HepG2 (cell line): ENCODE measurements at regions not wholly inside any gene's neighbourhood (a gene's known extent, or its start where the extent isn't known, plus 50 kb on each side); places are given as distances from the start of the nearest gene placed in this dataset.
"Not testable (repeated sequence)": the region's sequence is repeated elsewhere in the genome, so short reads cannot be mapped to it uniquely, and the experiment has no call there.

ENCODE experiments used
- ATAC-seq: fragments of 200-7000 bp; cut with Tn5 transposase; 3 replicates; pipeline ENCODE4 v1.9.1; 2020; ENCODE audit warnings: mild to moderate bottlenecking, moderate library complexity
- BruUV-seq: library from RNA; stranded (reverse); fragments of 400-500 nt; replicated peaks from 2 replicates; lab custom pipeline; 2021; lab: Mats Ljungman, UMichigan
- CTCF ChIA-PET: fragments of 300-600 bp; formaldehyde crosslinking; extraction: SDS; loops from one replicate; lab custom pipeline; 2021; ENCODE audit warnings: low total read pairs, inconsistent platforms, low intra/inter-chr PET ratio; lab: Yijun Ruan, JAX
- POLR2A ChIA-PET: fragments of 350-600 bp; sonication (Branson Sonifier 250); formaldehyde crosslinking; loops from one replicate; lab custom pipeline; 2020; ENCODE audit warnings: antibody characterized with exemption, inconsistent platforms; lab: Yijun Ruan, JAX
- DNase-seq: peaks from one replicate; pipeline ENCODE4 v3.0.0-alpha.2; 2015; ENCODE audit warnings: low spot score
- FAIRE-seq: peaks from 3 replicates; lab custom pipeline; 2011; peaks lifted over from hg19 to GRCh38; lab: Jason Lieb, UNC
- H2AFZ ChIP-seq: one replicate; pipeline ENCODE4 v1.6.1; 2011; ENCODE audit warnings: low read length, inconsistent platforms
- H3K27ac ChIP-seq: fragments of 300-600 bp; 3 replicates; pipeline ENCODE4 v1.8.0; 2011; ENCODE audit warnings: mixed run types, mild to moderate bottlenecking, mixed read lengths, low read length, inconsistent platforms; ENCODE audit not compliant: insufficient read depth; ENCODE audit errors: extremely low read length
- H3K27me3 ChIP-seq, 2 experiments: fragments of 200-600 bp in 1 of 2; 2 replicates in 1 of 2; 3 replicates in 1 of 2; pipeline versions ENCODE4 v1.6.0 to v1.8.0; 2011; ENCODE audit warnings: low read length in 2 of 2, mild to moderate bottlenecking in 2 of 2, moderate library complexity in 2 of 2, inconsistent platforms in 1 of 2; ENCODE audit not compliant: insufficient read depth in 2 of 2, control insufficient read depth in 1 of 2
- H3K36me3 ChIP-seq, 2 experiments: fragments of 200-600 bp in 1 of 2; replicated peaks in 1 of 2; 2 replicates in 1 of 2; 3 replicates in 1 of 2; pipeline versions ENCODE4 v1.5.1 to v1.8.0; 2011; ENCODE audit warnings: low read length in 2 of 2, inconsistent platforms in 1 of 2; ENCODE audit not compliant: insufficient read depth in 2 of 2, control insufficient read depth in 1 of 2
- H3K4me1 ChIP-seq: 2 replicates; pipeline ENCODE4 v1.5.1; 2012; ENCODE audit warnings: low read length, inconsistent platforms; ENCODE audit not compliant: insufficient read depth
- H3K4me2 ChIP-seq: 2 replicates; pipeline ENCODE4 v1.6.0; 2011; ENCODE audit warnings: low read depth, low read length, inconsistent platforms
- H3K4me3 ChIP-seq, 3 experiments: fragments of 200-600 bp in 1 of 3; sonication (generic), shearing (Covaris generic) in 1 of 3; replicated peaks in 1 of 3; 2 replicates each; pipeline ENCODE4 v1.5.1; 2011 to 2016; ENCODE audit warnings: low read length in 3 of 3, inconsistent platforms in 2 of 3, low read depth in 2 of 3, mild to moderate bottlenecking in 2 of 3, control low read depth in 1 of 3, mixed read lengths in 1 of 3; ENCODE audit not compliant: insufficient read depth in 1 of 3
- H3K79me2 ChIP-seq: one replicate; pipeline ENCODE4 v1.6.1; 2011; ENCODE audit warnings: low read length, inconsistent platforms; ENCODE audit not compliant: insufficient read depth
- H3K9ac ChIP-seq: 2 replicates; pipeline ENCODE4 v1.6.0; 2011; ENCODE audit warnings: mild to moderate bottlenecking, low read depth, low read length, inconsistent platforms; ENCODE audit not compliant: insufficient read depth
- H3K9me3 ChIP-seq: 2 replicates; pipeline ENCODE4 v1.5.1; 2012; ENCODE audit warnings: mild to moderate bottlenecking, low read length
- H4K20me1 ChIP-seq: 2 replicates; pipeline ENCODE4 v1.6.0; 2011; ENCODE audit warnings: inconsistent platforms, mild to moderate bottlenecking, low read length, moderate library complexity; ENCODE audit not compliant: insufficient read depth
- RARA ChIP-seq: IDR thresholded peaks from 2 replicates; pipeline ENCODE4 v1.6.1; 2016; ENCODE audit warnings: missing genetic modification reagents, missing compliant biosample characterization
- SAP130 ChIP-seq: IDR thresholded peaks from 2 replicates; pipeline ENCODE4 v1.6.1; 2016; ENCODE audit warnings: low read depth
- WGBS: methylation state at CpG from one replicate; pipeline ENCODE4 v1.1.6; 2017; ENCODE audit warnings: low lambda C conversion rate; 5-methylcytosine and 5-hydroxymethylcytosine counted together
- in situ Hi-C: cut with HindIII; loops from 2 replicates; pipeline ENCODE4 v1.10.0; 2017; ENCODE audit warnings: low pct_unique_long_range_greater_than_20kb; ENCODE audit not compliant: extremely low pct_ligation_motif_present
- intact Hi-C: fragments of 100-400 bp; cut with micrococcal nuclease; formaldehyde crosslinking; loops from one replicate; pipeline ENCODE4 v1.10.0; 2022; ENCODE audit not compliant: unreplicated experiment
- TF ChIP-seq, protein P1 (sequence below): IDR thresholded peaks from 2 replicates; pipeline ENCODE4 v1.4.0; 2020; ENCODE audit warnings: mild to moderate bottlenecking, missing genetic modification reagents

DNA sequence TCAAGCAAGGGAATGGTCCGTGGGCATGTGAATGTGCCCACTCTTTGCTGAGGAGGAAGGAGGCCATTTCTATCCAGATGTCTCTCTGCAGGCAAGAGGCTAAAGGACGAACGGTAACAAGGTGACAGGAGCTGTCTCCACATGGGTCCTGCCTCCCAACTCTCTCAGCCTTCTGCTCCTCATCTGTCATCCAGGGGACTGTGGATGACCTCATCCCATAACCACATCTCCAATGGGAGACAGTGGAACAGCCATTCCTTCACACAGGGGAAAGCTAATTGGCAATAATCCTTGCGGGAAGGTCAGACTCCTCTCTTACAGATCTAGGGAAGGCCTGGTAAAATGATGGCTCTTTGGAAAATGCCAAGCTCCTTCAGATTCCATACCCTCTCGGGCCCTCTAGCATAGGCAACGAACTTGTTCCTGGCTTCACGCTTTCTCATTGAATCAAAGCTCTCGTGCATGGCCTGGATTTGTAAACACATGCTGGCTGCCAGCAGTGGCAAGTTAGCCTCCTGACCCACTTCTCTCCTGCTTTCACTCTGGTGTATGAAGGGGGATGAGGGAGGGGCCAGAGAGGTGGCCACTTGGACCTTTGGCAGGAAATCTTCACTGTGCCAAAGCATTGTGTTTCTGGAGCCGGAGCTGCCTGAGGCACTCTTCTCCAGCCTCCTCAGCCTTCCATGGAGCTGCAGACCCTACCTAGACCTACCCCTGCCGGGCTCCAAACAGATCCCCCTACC, 94.5 kb upstream of the FAM72C start:
- H3K4me3 ChIP-seq, H3K9me3 ChIP-seq, H3K4me1 ChIP-seq, H3K27ac ChIP-seq, H3K9ac ChIP-seq, H3K4me2 ChIP-seq, DNase-seq, POLR2A ChIA-PET, H3K79me2 ChIP-seq, intact Hi-C loops, BruUV-seq, in situ Hi-C loops, H2AFZ ChIP-seq, H3K27me3 ChIP-seq, H3K36me3 ChIP-seq, H4K20me1 ChIP-seq, FAIRE-seq, CTCF ChIA-PET: not testable (repeated sequence)
- ATAC-seq = peak; percentile 67
- 62% methylated on average over 4 of the region's 10 CpGs for WGBS
- TF ChIP-seq, protein P1, sequence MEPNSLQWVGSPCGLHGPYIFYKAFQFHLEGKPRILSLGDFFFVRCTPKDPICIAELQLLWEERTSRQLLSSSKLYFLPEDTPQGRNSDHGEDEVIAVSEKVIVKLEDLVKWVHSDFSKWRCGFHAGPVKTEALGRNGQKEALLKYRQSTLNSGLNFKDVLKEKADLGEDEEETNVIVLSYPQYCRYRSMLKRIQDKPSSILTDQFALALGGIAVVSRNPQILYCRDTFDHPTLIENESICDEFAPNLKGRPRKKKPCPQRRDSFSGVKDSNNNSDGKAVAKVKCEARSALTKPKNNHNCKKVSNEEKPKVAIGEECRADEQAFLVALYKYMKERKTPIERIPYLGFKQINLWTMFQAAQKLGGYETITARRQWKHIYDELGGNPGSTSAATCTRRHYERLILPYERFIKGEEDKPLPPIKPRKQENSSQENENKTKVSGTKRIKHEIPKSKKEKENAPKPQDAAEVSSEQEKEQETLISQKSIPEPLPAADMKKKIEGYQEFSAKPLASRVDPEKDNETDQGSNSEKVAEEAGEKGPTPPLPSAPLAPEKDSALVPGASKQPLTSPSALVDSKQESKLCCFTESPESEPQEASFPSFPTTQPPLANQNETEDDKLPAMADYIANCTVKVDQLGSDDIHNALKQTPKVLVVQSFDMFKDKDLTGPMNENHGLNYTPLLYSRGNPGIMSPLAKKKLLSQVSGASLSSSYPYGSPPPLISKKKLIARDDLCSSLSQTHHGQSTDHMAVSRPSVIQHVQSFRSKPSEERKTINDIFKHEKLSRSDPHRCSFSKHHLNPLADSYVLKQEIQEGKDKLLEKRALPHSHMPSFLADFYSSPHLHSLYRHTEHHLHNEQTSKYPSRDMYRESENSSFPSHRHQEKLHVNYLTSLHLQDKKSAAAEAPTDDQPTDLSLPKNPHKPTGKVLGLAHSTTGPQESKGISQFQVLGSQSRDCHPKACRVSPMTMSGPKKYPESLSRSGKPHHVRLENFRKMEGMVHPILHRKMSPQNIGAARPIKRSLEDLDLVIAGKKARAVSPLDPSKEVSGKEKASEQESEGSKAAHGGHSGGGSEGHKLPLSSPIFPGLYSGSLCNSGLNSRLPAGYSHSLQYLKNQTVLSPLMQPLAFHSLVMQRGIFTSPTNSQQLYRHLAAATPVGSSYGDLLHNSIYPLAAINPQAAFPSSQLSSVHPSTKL (CRISPR knock-in tag) = 0 out of 2 replicates have a peak, but pooled peaks have one; percentile 17
- TF ChIP-seq RARA (CRISPR knock-in tag) (peak; percentile 39; the same call in 1 of the 2 replicates), SAP130 (peak; percentile 25; the same call in 1 of the 2 replicates)

DNA sequence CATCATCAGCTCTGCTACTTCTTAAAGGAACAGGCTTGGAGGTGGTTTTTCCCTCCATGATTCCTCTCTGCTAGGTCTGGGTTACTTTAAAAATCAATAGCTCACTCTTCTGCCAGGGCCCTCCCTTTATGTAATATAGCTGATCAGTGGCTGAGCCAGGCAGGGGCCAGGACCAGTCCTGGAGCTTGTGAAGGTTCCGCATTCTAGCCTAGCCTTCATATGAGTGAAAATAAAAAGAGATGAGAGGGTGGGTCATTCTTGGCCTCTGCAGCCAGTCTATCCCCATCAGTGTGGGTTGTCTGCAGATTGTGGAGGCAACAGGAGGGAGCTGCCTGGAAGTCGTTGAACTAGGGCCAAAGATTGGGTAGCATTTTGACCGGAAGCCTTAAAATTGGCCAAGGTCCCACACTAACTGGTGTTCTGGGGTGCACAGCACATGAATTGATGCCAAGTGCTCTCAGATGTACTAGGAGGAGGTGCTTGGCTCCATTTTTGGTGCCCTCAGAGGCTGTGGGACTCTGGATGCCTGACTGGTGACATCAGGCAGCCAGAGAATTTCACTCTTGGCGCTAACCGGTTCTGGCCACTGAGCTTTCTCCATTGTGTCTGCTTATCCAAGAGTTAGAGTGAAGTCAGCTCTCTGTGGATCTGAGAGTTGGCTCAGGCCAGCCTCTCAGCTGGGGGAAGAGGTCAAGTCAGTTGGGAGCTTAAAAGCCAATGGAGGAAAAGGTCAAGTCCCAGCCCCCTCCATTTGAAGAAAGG, 93.7 kb upstream of the FAM72C start:
- H3K4me2 ChIP-seq, H4K20me1 ChIP-seq, H3K4me3 ChIP-seq, H3K27ac ChIP-seq, H3K9ac ChIP-seq, POLR2A ChIA-PET, DNase-seq, H2AFZ ChIP-seq, H3K4me1 ChIP-seq, H3K9me3 ChIP-seq, in situ Hi-C loops, FAIRE-seq, H3K27me3 ChIP-seq, H3K36me3 ChIP-seq, intact Hi-C loops, CTCF ChIA-PET, ATAC-seq, BruUV-seq, H3K79me2 ChIP-seq: not testable (repeated sequence)
- no CpG with 5 or more reads among the region's 5 CpGs for WGBS

DNA sequence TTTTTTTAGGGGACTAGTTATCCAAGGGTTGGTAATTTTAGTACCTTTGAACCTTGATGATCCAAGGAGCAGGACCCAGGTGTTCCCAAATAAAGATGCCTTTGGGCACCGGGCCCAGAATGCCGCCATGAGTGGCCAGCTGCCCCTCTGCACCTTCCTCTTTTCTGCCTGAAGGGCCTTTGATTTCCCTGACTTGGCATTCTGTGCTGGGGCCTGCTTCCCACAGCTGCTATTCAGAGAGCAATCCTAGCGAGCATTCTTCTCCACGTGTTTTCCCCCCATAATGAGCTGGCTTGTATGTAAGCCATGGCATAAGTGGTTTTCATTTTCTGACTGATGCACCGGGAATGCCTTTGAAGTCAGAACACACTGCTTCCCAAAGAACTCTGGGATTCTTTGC, 77.6 kb upstream of the FAM72C start:
- not testable (repeated sequence) for ATAC-seq

More for the DNA sequence above, 77.6 kb upstream of the FAM72C start:
- DNase-seq, CTCF ChIA-PET, BruUV-seq, FAIRE-seq, H3K4me2 ChIP-seq, POLR2A ChIA-PET, H3K4me3 ChIP-seq, H3K9me3 ChIP-seq, in situ Hi-C loops, H3K79me2 ChIP-seq, H3K36me3 ChIP-seq, H4K20me1 ChIP-seq, H3K9ac ChIP-seq, H3K4me1 ChIP-seq, H3K27ac ChIP-seq, intact Hi-C loops, H3K27me3 ChIP-seq, H2AFZ ChIP-seq: not testable (repeated sequence)
- WGBS = no CpG with 5 or more reads among the region's 5 CpGs
